GM18502 (cell line): ENCODE measurements at regions not wholly inside any gene's neighbourhood (a gene's known extent, or its start where the extent isn't known, plus 50 kb on each side); places are given as distances from the start of the nearest gene placed in this dataset.
"Not testable (repeated sequence)": the region's sequence is repeated elsewhere in the genome, so short reads cannot be mapped to it uniquely, and the experiment has no call there.

Source experiments
- ATAC-seq: cut with Tn5 transposase; IDR thresholded peaks from one replicate; pipeline ENCODE4 v1.9.1; 2021; ENCODE audit warnings: mild to moderate bottlenecking; ENCODE audit not compliant: unreplicated experiment, poor library complexity

- not testable (repeated sequence) for ATAC-seq
Measured at GRCh38 chr7:153957677-153958076, 94.5 kb upstream of the DPP6 start.

GRCh38 chr7:153958381-153958780, 93.8 kb upstream of the DPP6 start:
- ATAC-seq: not testable (repeated sequence)

GRCh38 chr7:153958789-153959188, 93.4 kb upstream of the DPP6 start:
- not testable (repeated sequence) for ATAC-seq

GRCh38 chr7:153964481-153965112, 87.6 kb upstream of the DPP6 start:
- ATAC-seq: not testable (repeated sequence)

- not testable (repeated sequence) for ATAC-seq
Measured at GRCh38 chr7:153969016-153969415, 83.2 kb upstream of the DPP6 start.

- not testable (repeated sequence) for ATAC-seq
Measured at GRCh38 chr7:153974603-153975002, 77.6 kb upstream of the DPP6 start.

GRCh38 chr7:153976745-153977144, 75.5 kb upstream of the DPP6 start:
- ATAC-seq: not testable (repeated sequence)

GRCh38 chr7:153983186-153983585, 69.0 kb upstream of the DPP6 start:
- not testable (repeated sequence) for ATAC-seq

GRCh38 chr7:153989066-153989627, 63.1 kb upstream of the DPP6 start:
- not testable (repeated sequence) for ATAC-seq

- ATAC-seq: not testable (repeated sequence)
Measured at GRCh38 chr7:153989742-153990425, 62.3 kb upstream of the DPP6 start.

- ATAC-seq: not testable (repeated sequence)
Measured at GRCh38 chr7:153991471-153991870, 60.7 kb upstream of the DPP6 start.

- not testable (repeated sequence) for ATAC-seq
Measured at GRCh38 chr7:153993402-153993801, 58.8 kb upstream of the DPP6 start.

- not testable (repeated sequence) for ATAC-seq
Measured at GRCh38 chr7:153998896-153999295, 53.3 kb upstream of the DPP6 start.
